ENCODE measurements at regions not wholly inside any gene's neighbourhood (a gene's known extent, or its start where the extent isn't known, plus 50 kb on each side); places are given as distances from the start of the nearest gene placed in this dataset.

DNA sequence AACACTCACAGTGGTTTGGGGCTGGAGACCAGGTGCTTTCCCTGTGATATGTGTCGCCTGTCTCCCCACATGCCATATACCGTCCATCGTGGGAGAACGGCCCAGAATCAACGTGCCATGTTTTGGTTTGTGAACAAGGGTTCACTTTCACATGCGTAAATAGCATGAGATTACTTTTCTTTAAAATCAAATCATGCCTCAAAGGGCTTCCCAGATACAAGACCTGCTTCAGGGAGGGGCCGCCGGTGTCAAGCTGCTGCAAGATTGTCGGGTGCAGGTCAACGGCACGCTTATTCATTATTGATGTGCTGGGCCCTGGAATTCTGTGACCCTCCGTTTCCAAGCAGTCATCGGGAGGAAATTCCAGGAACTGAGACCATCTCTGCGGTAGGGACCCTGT, 145.2 kb upstream of the RTL1 start:
- H3K9me2 ChIP-seq (ENCODE audit: insufficient read depth), result no peaks in the 10 kb centered on the region
- H3K36me3 ChIP-seq (ENCODE audit: low read depth), result peaks cover 15% of the 10 kb centered on the region; the same call in 1 of the 2 replicates
- H3K9ac ChIP-seq, result no peak overlapping the region
- no peaks in the 10 kb centered on the region for H3F3A ChIP-seq (ENCODE audit: insufficient read depth)
- no peaks in the 10 kb centered on the region for H3K9me3 ChIP-seq (ENCODE audit: low read depth)
- H4K20me1 ChIP-seq (ENCODE audit: insufficient read depth), result no peaks in the 10 kb centered on the region
- 87 to 89% methylated on average over 14 of the region's 14 CpGs for WGBS, 2 experiments (ENCODE audit: low coverage in 1 of 2, low lambda C conversion rate in 2 of 2, missing lambda C conversion rate in 2 of 2)
- no peak overlapping the region for H3K4me2 ChIP-seq (ENCODE audit: unreplicated experiment)
- no peak overlapping the region for H3K4me3 ChIP-seq
- in situ Hi-C loops (cut with MboI), result no loop called here
- no peaks in the 10 kb centered on the region for H3K27me3 ChIP-seq (replicated peaks; ENCODE audit: insufficient read depth)
- H3K79me2 ChIP-seq (ENCODE audit: insufficient read depth), result no peaks in the 10 kb centered on the region
- H3K4me1 ChIP-seq (ENCODE audit: insufficient read depth), result no peaks in the 10 kb centered on the region
- TF ChIP-seq EZH2phosphoT487 (IDR thresholded peaks at IDR 0.05; ENCODE audit: insufficient read depth, low read depth), result no peak
- TF ChIP-seq EZH2 (IDR thresholded peaks at IDR 0.05; ENCODE audit: insufficient read depth, poor library complexity, severe bottlenecking), result no peak
- DNase-seq, result no peak
- no peak overlapping the region for H2AFZ ChIP-seq
- no peak overlapping the region for H3K27ac ChIP-seq

DNA sequence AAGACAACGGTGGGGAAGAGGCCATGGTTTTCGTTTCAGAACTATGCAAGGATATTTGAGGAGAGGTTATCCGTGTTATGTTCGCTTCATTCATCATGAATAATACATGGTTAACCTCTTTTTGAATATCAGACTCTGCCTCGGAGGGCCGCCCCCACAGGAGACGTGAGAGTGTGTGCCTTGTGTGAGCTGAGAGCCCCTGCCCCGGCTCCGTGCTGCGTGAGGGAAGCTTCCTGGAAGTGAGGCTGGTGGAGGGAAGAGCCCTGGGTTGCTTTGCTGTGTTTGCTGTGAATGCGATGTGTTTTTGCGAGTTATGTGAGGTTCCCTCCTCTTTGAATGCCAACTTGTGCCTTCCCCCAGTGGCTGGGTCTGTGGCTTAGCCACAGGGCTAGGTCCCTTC, 146.0 kb upstream of the RTL1 start:
- H3K4me1 ChIP-seq (ENCODE audit: insufficient read depth), result no peaks in the 10 kb centered on the region
- H3K9me3 ChIP-seq (ENCODE audit: low read depth), result no peaks in the 10 kb centered on the region
- TF ChIP-seq EZH2phosphoT487 (IDR thresholded peaks at IDR 0.05; ENCODE audit: insufficient read depth, low read depth) (no peak), EZH2 (IDR thresholded peaks at IDR 0.05; ENCODE audit: insufficient read depth, poor library complexity, severe bottlenecking) (no peak)
- in situ Hi-C loops (cut with MboI), result no loop called here
- no peak overlapping the region for H3K4me3 ChIP-seq
- H3K36me3 ChIP-seq (ENCODE audit: low read depth), result peaks cover 15% of the 10 kb centered on the region; the same call in 1 of the 2 replicates
- no peaks in the 10 kb centered on the region for H3K9me2 ChIP-seq (ENCODE audit: insufficient read depth)
- H3K27ac ChIP-seq, result no peak overlapping the region
- no peaks in the 10 kb centered on the region for H3K79me2 ChIP-seq (ENCODE audit: insufficient read depth)
- no peak overlapping the region for H3K9ac ChIP-seq
- no peak overlapping the region for H2AFZ ChIP-seq
- H3K27me3 ChIP-seq (replicated peaks; ENCODE audit: insufficient read depth), result no peaks in the 10 kb centered on the region
- H3K4me2 ChIP-seq (ENCODE audit: unreplicated experiment), result no peak overlapping the region
- 82 to 88% methylated on average over 12 of the region's 12 CpGs for WGBS, 2 experiments (ENCODE audit: low coverage in 1 of 2, low lambda C conversion rate in 2 of 2, missing lambda C conversion rate in 2 of 2)
- H3F3A ChIP-seq (ENCODE audit: insufficient read depth), result no peaks in the 10 kb centered on the region
- no peaks in the 10 kb centered on the region for H4K20me1 ChIP-seq (ENCODE audit: insufficient read depth)
- no peak for DNase-seq

DNA sequence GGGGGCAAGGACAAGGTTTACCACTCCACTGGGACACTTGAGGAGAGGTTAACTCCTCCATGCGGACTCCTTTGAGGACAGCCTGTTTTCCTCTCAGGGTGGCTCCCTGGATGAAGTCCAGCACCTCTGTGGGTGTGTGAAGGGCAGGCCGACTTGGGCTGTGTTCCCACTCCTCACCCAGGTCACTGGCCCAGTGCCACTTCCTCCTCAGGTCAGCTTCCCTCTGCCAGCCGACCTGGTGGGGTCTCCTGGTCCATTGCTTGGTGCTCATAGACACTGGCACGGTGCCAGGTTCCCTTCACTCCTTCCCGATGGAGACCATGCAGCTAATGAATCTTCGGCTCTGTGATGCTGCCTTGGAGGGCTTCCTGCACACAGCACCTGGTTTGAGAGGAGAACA, 146.4 kb upstream of the RTL1 start:
- Histone ChIP-seq H3K36me3 (ENCODE audit: low read depth) (peaks cover 15% of the 10 kb centered on the region; the same call in 1 of the 2 replicates), H3F3A (ENCODE audit: insufficient read depth) (no peaks in the 10 kb centered on the region), H2AFZ (no peak overlapping the region), H4K20me1 (ENCODE audit: insufficient read depth) (no peaks in the 10 kb centered on the region), H3K4me3 (no peak overlapping the region), H3K4me1 (ENCODE audit: insufficient read depth) (no peaks in the 10 kb centered on the region), H3K27ac (no peak overlapping the region), H3K9me2 (ENCODE audit: insufficient read depth) (no peaks in the 10 kb centered on the region), H3K27me3 (replicated peaks; ENCODE audit: insufficient read depth) (no peaks in the 10 kb centered on the region), H3K79me2 (ENCODE audit: insufficient read depth) (no peaks in the 10 kb centered on the region), H3K9ac (no peak overlapping the region), H3K9me3 (ENCODE audit: low read depth) (no peaks in the 10 kb centered on the region), H3K4me2 (ENCODE audit: unreplicated experiment) (no peak overlapping the region)
- in situ Hi-C loops (cut with MboI), result no loop called here
- WGBS, 2 experiments (ENCODE audit: low coverage in 1 of 2, low lambda C conversion rate in 2 of 2, missing lambda C conversion rate in 2 of 2), result 42 to 46% methylated on average over 6 of the region's 6 CpGs
- TF ChIP-seq EZH2 (IDR thresholded peaks at IDR 0.05; ENCODE audit: insufficient read depth, poor library complexity, severe bottlenecking) (no peak), EZH2phosphoT487 (IDR thresholded peaks at IDR 0.05; ENCODE audit: insufficient read depth, low read depth) (no peak)
- DNase-seq, result no peak

DNA sequence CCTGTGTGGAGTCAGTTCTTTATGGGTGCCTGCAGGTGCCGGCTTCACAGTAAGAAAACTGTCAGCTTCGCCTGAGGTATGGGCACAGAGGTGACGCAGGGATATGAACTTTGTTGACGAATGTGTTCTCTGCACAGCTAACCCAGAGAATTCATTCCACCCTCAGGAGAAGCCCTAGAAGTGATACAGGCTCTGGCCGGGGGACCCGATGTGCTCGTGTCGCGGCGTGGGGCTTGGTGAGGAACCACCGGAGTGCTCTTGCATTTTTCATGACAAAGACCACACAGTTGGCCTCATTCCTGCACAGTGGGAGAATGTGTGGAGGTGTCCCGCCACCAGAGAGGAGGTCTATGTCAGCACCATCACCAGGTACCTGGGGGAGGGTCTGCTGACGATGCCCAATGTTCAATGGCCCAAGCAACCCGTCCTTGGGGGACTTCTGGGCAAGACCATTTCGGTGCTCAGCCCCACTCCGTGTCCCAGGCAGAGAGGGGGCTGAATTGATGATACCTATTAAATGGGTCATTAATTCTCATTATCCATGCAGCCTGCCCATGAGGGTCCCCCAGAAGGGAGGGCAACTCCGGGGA, 147.5 kb upstream of the RTL1 start:
- TF ChIP-seq EZH2phosphoT487 (IDR thresholded peaks at IDR 0.05; ENCODE audit: insufficient read depth, low read depth), result no peak
- TF ChIP-seq EZH2 (IDR thresholded peaks at IDR 0.05; ENCODE audit: insufficient read depth, poor library complexity, severe bottlenecking), result no peak
- H3K79me2 ChIP-seq (ENCODE audit: insufficient read depth), result no peaks in the 10 kb centered on the region
- H4K20me1 ChIP-seq (ENCODE audit: insufficient read depth), result no peaks in the 10 kb centered on the region
- H3K4me3 ChIP-seq, result no peak overlapping the region
- in situ Hi-C loops (cut with MboI), result no loop called here
- no peaks in the 10 kb centered on the region for H3F3A ChIP-seq (ENCODE audit: insufficient read depth)
- no peak overlapping the region for H3K27ac ChIP-seq
- 84 to 86% methylated on average over 16 to 17 of the region's 17 CpGs for WGBS, 2 experiments (ENCODE audit: low coverage in 1 of 2, low lambda C conversion rate in 2 of 2, missing lambda C conversion rate in 2 of 2)
- no peak overlapping the region for H3K9ac ChIP-seq
- H2AFZ ChIP-seq, result no peak overlapping the region
- H3K9me3 ChIP-seq (ENCODE audit: low read depth), result no peaks in the 10 kb centered on the region
- no peak for DNase-seq
- peaks cover 15% of the 10 kb centered on the region; the same call in 1 of the 2 replicates for H3K36me3 ChIP-seq (ENCODE audit: low read depth)
- H3K4me2 ChIP-seq (ENCODE audit: unreplicated experiment), result no peak overlapping the region
- no peaks in the 10 kb centered on the region for H3K4me1 ChIP-seq (ENCODE audit: insufficient read depth)
- no peaks in the 10 kb centered on the region for H3K9me2 ChIP-seq (ENCODE audit: insufficient read depth)
- H3K27me3 ChIP-seq (replicated peaks; ENCODE audit: insufficient read depth), result no peaks in the 10 kb centered on the region
